ENCODE measurements at regions not wholly inside any gene's neighbourhood (a gene's known extent, or its start where the extent isn't known, plus 50 kb on each side); places are given as distances from the start of the nearest gene placed in this dataset.

- H2BK12ac ChIP-seq (ENCODE audit: low read length in 2 of 2): no peak overlapping the region
- H3K9me3 ChIP-seq (ENCODE audit: control insufficient read depth, low read length): no peaks in the 10 kb centered on the region
- 51% methylated on average over 9 of the region's 11 CpGs for WGBS
- no peak overlapping the region for H2AFZ ChIP-seq (ENCODE audit: low read depth, low read length)
- H2BK120ac ChIP-seq (ENCODE audit: low read depth, low read length): no peak overlapping the region
- no peak overlapping the region for H3K4me2 ChIP-seq (ENCODE audit: low read length, poor library complexity, severe bottlenecking)
- H2AK5ac ChIP-seq (ENCODE audit: low read length, severe bottlenecking): no peak overlapping the region
- no peak overlapping the region for H3K4ac ChIP-seq (ENCODE audit: low read depth in 1 of 2, low read length in 2 of 2)
- H2BK15ac ChIP-seq (ENCODE audit: low read depth, poor library complexity, severe bottlenecking): no peak overlapping the region
- H3K9ac ChIP-seq (ENCODE audit: low read length): no peak overlapping the region
- DNase-seq: no peak
- no peaks in the 10 kb centered on the region for H3K79me1 ChIP-seq (replicated peaks; ENCODE audit: low read length, poor library complexity, severe bottlenecking)
- no peaks in the 10 kb centered on the region for H3K36me3 ChIP-seq (ENCODE audit: control insufficient read depth in 1 of 2, insufficient read depth in 2 of 2, low read depth in 1 of 2, low read length in 2 of 2)
- no peak overlapping the region for H2BK5ac ChIP-seq (ENCODE audit: low read depth, low read length, poor library complexity, severe bottlenecking)
- H4K8ac ChIP-seq (ENCODE audit: low read length): no peak overlapping the region
- H4K91ac ChIP-seq (ENCODE audit: low read length): no peak overlapping the region
- H3K23ac ChIP-seq (ENCODE audit: low read length in 2 of 2): no peak overlapping the region
- H3K4me1 ChIP-seq (ENCODE audit: control insufficient read depth, insufficient read depth, low read depth, low read length): no peaks in the 10 kb centered on the region
- H3K4me3 ChIP-seq (ENCODE audit: insufficient read depth in 1 of 2, low read depth in 1 of 2, low read length in 2 of 2): no peak overlapping the region
- no peaks in the 10 kb centered on the region for H3K27me3 ChIP-seq (ENCODE audit: control insufficient read depth in 1 of 2, insufficient read depth in 1 of 2, low read length in 2 of 2)
- H3K27ac ChIP-seq (ENCODE audit: low read length, poor library complexity, severe bottlenecking): no peak overlapping the region
- no peak overlapping the region for H3K14ac ChIP-seq (ENCODE audit: low read length in 2 of 2)
- no peak overlapping the region for H3K18ac ChIP-seq (ENCODE audit: low read depth in 1 of 2, low read length in 2 of 2)
Observed at GRCh38 chr10:131387018-131387529, 75.6 kb upstream of the TCERG1L start.

GRCh38 chr10:131391936-131392335 lies 80.4 kb upstream of the TCERG1L start:
- no peaks in the 10 kb centered on the region for H3K27me3 ChIP-seq (ENCODE audit: control insufficient read depth in 1 of 2, insufficient read depth in 1 of 2, low read length in 2 of 2)
- H2BK5ac ChIP-seq (ENCODE audit: low read depth, low read length, poor library complexity, severe bottlenecking): no peak overlapping the region
- no peaks in the 10 kb centered on the region for H3K36me3 ChIP-seq (ENCODE audit: control insufficient read depth in 1 of 2, insufficient read depth in 2 of 2, low read depth in 1 of 2, low read length in 2 of 2)
- 75% methylated on average over 4 of the region's 5 CpGs for WGBS
- no peak overlapping the region for H3K27ac ChIP-seq (ENCODE audit: low read length, poor library complexity, severe bottlenecking)
- H2AFZ ChIP-seq (ENCODE audit: low read depth, low read length): no peak overlapping the region
- H2AK5ac ChIP-seq (ENCODE audit: low read length, severe bottlenecking): no peak overlapping the region
- H3K4me2 ChIP-seq (ENCODE audit: low read length, poor library complexity, severe bottlenecking): no peak overlapping the region
- H3K9me3 ChIP-seq (ENCODE audit: control insufficient read depth, low read length): no peaks in the 10 kb centered on the region
- H3K23ac ChIP-seq (ENCODE audit: low read length in 2 of 2): no peak overlapping the region
- H4K91ac ChIP-seq (ENCODE audit: low read length): no peak overlapping the region
- H2BK12ac ChIP-seq (ENCODE audit: low read length in 2 of 2): no peak overlapping the region
- H3K79me1 ChIP-seq (replicated peaks; ENCODE audit: low read length, poor library complexity, severe bottlenecking): no peaks in the 10 kb centered on the region
- H3K9ac ChIP-seq (ENCODE audit: low read length): no peak overlapping the region
- H3K4me3 ChIP-seq (ENCODE audit: insufficient read depth in 1 of 2, low read depth in 1 of 2, low read length in 2 of 2): no peak overlapping the region
- H2BK120ac ChIP-seq (ENCODE audit: low read depth, low read length): no peak overlapping the region
- no peak overlapping the region for H3K4ac ChIP-seq (ENCODE audit: low read depth in 1 of 2, low read length in 2 of 2)
- no peak for DNase-seq
- H2BK15ac ChIP-seq (ENCODE audit: low read depth, poor library complexity, severe bottlenecking): no peak overlapping the region
- no peak overlapping the region for H3K14ac ChIP-seq (ENCODE audit: low read length in 2 of 2)
- no peak overlapping the region for H4K8ac ChIP-seq (ENCODE audit: low read length)
- no peaks in the 10 kb centered on the region for H3K4me1 ChIP-seq (ENCODE audit: control insufficient read depth, insufficient read depth, low read depth, low read length)
- no peak overlapping the region for H3K18ac ChIP-seq (ENCODE audit: low read depth in 1 of 2, low read length in 2 of 2)

GRCh38 chr10:131396121-131397050 lies 84.9 kb upstream of the TCERG1L start:
- Histone ChIP-seq H3K4ac (ENCODE audit: low read depth in 1 of 2, low read length in 2 of 2) (no peak overlapping the region), H2BK5ac (ENCODE audit: low read depth, low read length, poor library complexity, severe bottlenecking) (no peak overlapping the region), H3K4me1 (ENCODE audit: control insufficient read depth, insufficient read depth, low read depth, low read length) (no peaks in the 10 kb centered on the region), H4K8ac (ENCODE audit: low read length) (no peak overlapping the region), H2AK5ac (ENCODE audit: low read length, severe bottlenecking) (no peak overlapping the region), H3K79me1 (replicated peaks; ENCODE audit: low read length, poor library complexity, severe bottlenecking) (no peaks in the 10 kb centered on the region), H2BK12ac (ENCODE audit: low read length in 2 of 2) (no peak overlapping the region), H3K27ac (ENCODE audit: low read length, poor library complexity, severe bottlenecking) (no peak overlapping the region), H3K9me3 (ENCODE audit: control insufficient read depth, low read length) (no peaks in the 10 kb centered on the region), H3K4me2 (ENCODE audit: low read length, poor library complexity, severe bottlenecking) (no peak overlapping the region), H4K91ac (ENCODE audit: low read length) (no peak overlapping the region), H2BK15ac (ENCODE audit: low read depth, poor library complexity, severe bottlenecking) (no peak overlapping the region), H3K9ac (ENCODE audit: low read length) (no peak overlapping the region), H2AFZ (ENCODE audit: low read depth, low read length) (no peak overlapping the region), H2BK120ac (ENCODE audit: low read depth, low read length) (no peak overlapping the region), H3K36me3 (ENCODE audit: control insufficient read depth in 1 of 2, insufficient read depth in 2 of 2, low read depth in 1 of 2, low read length in 2 of 2) (no peaks in the 10 kb centered on the region), H3K4me3 (ENCODE audit: insufficient read depth in 1 of 2, low read depth in 1 of 2, low read length in 2 of 2) (no peak overlapping the region), H3K23ac (ENCODE audit: low read length in 2 of 2) (no peak overlapping the region), H3K18ac (ENCODE audit: low read depth in 1 of 2, low read length in 2 of 2) (no peak overlapping the region), H3K27me3 (ENCODE audit: control insufficient read depth in 1 of 2, insufficient read depth in 1 of 2, low read length in 2 of 2) (peaks cover 0 to 3% of the 10 kb centered on the region in 2 experiments), H3K14ac (ENCODE audit: low read length in 2 of 2) (no peak overlapping the region)
- 69% methylated on average over 13 of the region's 20 CpGs for WGBS
- no peak for DNase-seq

GRCh38 chr10:131398166-131398565 lies 86.6 kb upstream of the TCERG1L start:
- Histone ChIP-seq H2BK12ac (ENCODE audit: low read length in 2 of 2) (no peak overlapping the region), H3K4ac (ENCODE audit: low read depth in 1 of 2, low read length in 2 of 2) (no peak overlapping the region), H3K79me1 (replicated peaks; ENCODE audit: low read length, poor library complexity, severe bottlenecking) (no peaks in the 10 kb centered on the region), H3K27ac (ENCODE audit: low read length, poor library complexity, severe bottlenecking) (no peak overlapping the region), H3K4me1 (ENCODE audit: control insufficient read depth, insufficient read depth, low read depth, low read length) (no peaks in the 10 kb centered on the region), H3K4me2 (ENCODE audit: low read length, poor library complexity, severe bottlenecking) (no peak overlapping the region), H4K8ac (ENCODE audit: low read length) (no peak overlapping the region), H4K91ac (ENCODE audit: low read length) (no peak overlapping the region), H3K9ac (ENCODE audit: low read length) (no peak overlapping the region), H2AK5ac (ENCODE audit: low read length, severe bottlenecking) (no peak overlapping the region), H2BK15ac (ENCODE audit: low read depth, poor library complexity, severe bottlenecking) (no peak overlapping the region), H3K27me3 (ENCODE audit: control insufficient read depth in 1 of 2, insufficient read depth in 1 of 2, low read length in 2 of 2) (peaks cover 0 to 3% of the 10 kb centered on the region in 2 experiments), H3K23ac (ENCODE audit: low read length in 2 of 2) (no peak overlapping the region), H3K36me3 (ENCODE audit: control insufficient read depth in 1 of 2, insufficient read depth in 2 of 2, low read depth in 1 of 2, low read length in 2 of 2) (no peaks in the 10 kb centered on the region), H3K14ac (ENCODE audit: low read length in 2 of 2) (no peak overlapping the region), H3K9me3 (ENCODE audit: control insufficient read depth, low read length) (no peaks in the 10 kb centered on the region), H2BK5ac (ENCODE audit: low read depth, low read length, poor library complexity, severe bottlenecking) (no peak overlapping the region), H2AFZ (ENCODE audit: low read depth, low read length) (no peak overlapping the region), H2BK120ac (ENCODE audit: low read depth, low read length) (no peak overlapping the region), H3K4me3 (ENCODE audit: insufficient read depth in 1 of 2, low read depth in 1 of 2, low read length in 2 of 2) (no peak overlapping the region), H3K18ac (ENCODE audit: low read depth in 1 of 2, low read length in 2 of 2) (no peak overlapping the region)
- no peak for DNase-seq
- 63% methylated on average over 5 of the region's 5 CpGs for WGBS
